Endodermal cell (in vitro differentiated cells): ENCODE measurements at regions not wholly inside any gene's neighbourhood (a gene's known extent, or its start where the extent isn't known, plus 50 kb on each side); places are given as distances from the start of the nearest gene placed in this dataset.

Experiments used
- DNase-seq: peaks from one replicate; pipeline ENCODE4 v3.0.0-alpha.2; 2017
- H3K27ac ChIP-seq: 2 replicates; pipeline ENCODE4 v1.5.1; 2013; ENCODE audit warnings: mild to moderate bottlenecking, low read depth, low read length, moderate library complexity
- H3K27me3 ChIP-seq: 2 replicates; pipeline ENCODE4 v1.6.1; 2013; ENCODE audit warnings: mild to moderate bottlenecking, low read length, moderate library complexity; ENCODE audit not compliant: insufficient read depth, control insufficient read depth, poor library complexity, severe bottlenecking
- H3K36me3 ChIP-seq: 2 replicates; pipeline ENCODE4 v1.7.0; 2013; ENCODE audit warnings: mild to moderate bottlenecking, low read length, moderate library complexity; ENCODE audit not compliant: control insufficient read depth, insufficient read depth
- H3K4me1 ChIP-seq: one replicate; pipeline ENCODE4 v1.7.0; 2013; ENCODE audit warnings: low read length; ENCODE audit not compliant: control insufficient read depth, insufficient read depth
- H3K4me3 ChIP-seq: 2 replicates; pipeline ENCODE4 v1.5.1; 2013; ENCODE audit warnings: mild to moderate bottlenecking, low read length, moderate library complexity
- H3K9ac ChIP-seq: 2 replicates; pipeline ENCODE4 v1.6.1; 2013; ENCODE audit warnings: mild to moderate bottlenecking, low read length, moderate library complexity; ENCODE audit not compliant: poor library complexity, severe bottlenecking; ENCODE audit errors: extremely low read depth
- H3K9me3 ChIP-seq: 2 replicates; pipeline ENCODE4 v1.6.1; 2013; ENCODE audit warnings: mild to moderate bottlenecking, low read length, moderate library complexity; ENCODE audit not compliant: control insufficient read depth
- H3K27ac Mint-ChIP-seq: 2 replicates; pipeline ENCODE4 v1.8.0; 2020; ENCODE audit warnings: mixed read lengths
- H3K27me3 Mint-ChIP-seq: 2 replicates; pipeline ENCODE4 v1.8.0; 2021; ENCODE audit warnings: mild to moderate bottlenecking, mixed read lengths; ENCODE audit not compliant: insufficient read depth
- H3K36me3 Mint-ChIP-seq: 2 replicates; pipeline ENCODE4 v1.8.0; 2020; ENCODE audit warnings: low read depth, mixed read lengths
- H3K4me1 Mint-ChIP-seq: 2 replicates; pipeline ENCODE4 v1.8.0; 2020; ENCODE audit warnings: mixed read lengths
- H3K4me3 Mint-ChIP-seq: 2 replicates; pipeline ENCODE4 v1.8.0; 2020; ENCODE audit warnings: mild to moderate bottlenecking, moderate library complexity, mixed read lengths
- H3K9me3 Mint-ChIP-seq: 2 replicates; pipeline ENCODE4 v1.8.0; 2020; ENCODE audit warnings: mild to moderate bottlenecking, mixed read lengths
- CTCF ChIP-seq: fragments of 200-600 bp; sonication (generic); conservative IDR thresholded peaks from 2 replicates; pipeline ENCODE4 v1.5.0; 2021; ENCODE audit warnings: antibody characterized with exemption, mild to moderate bottlenecking
- WGBS, 2 experiments: methylation state at CpG; one replicate each; pipeline versions ENCODE4 v1.1.5 to v1.1.7; 2013; ENCODE audit warnings: missing lambda C conversion rate in 2 of 2, mixed read lengths in 1 of 2; ENCODE audit not compliant: insufficient coverage in 1 of 2, insufficient read length in 1 of 2; 5-methylcytosine and 5-hydroxymethylcytosine counted together

GRCh38 chr20:20856306-20856705 lies 143.9 kb upstream of the RALGAPA2 start:
- Histone ChIP-seq H3K9me3 (no peaks in the 10 kb centered on the region), H3K27me3 (peaks cover 20% of the 10 kb centered on the region), H3K4me1 (no peaks in the 10 kb centered on the region), H3K4me3 (no peak overlapping the region), H3K9ac (no peak overlapping the region), H3K36me3 (no peaks in the 10 kb centered on the region), H3K27ac (no peak overlapping the region)
- H3K36me3 Mint-ChIP-seq: peaks cover 2% of the 10 kb centered on the region
- H3K9me3 Mint-ChIP-seq: peaks cover 10% of the 10 kb centered on the region
- TF ChIP-seq CTCF: no peak
- no peaks in the 10 kb centered on the region for H3K4me1 Mint-ChIP-seq
- no peak overlapping the region for H3K4me3 Mint-ChIP-seq
- no peak overlapping the region for H3K27ac Mint-ChIP-seq
- peaks cover 18% of the 10 kb centered on the region for H3K27me3 Mint-ChIP-seq
- DNase-seq: no peak
- 85 to 96% methylated on average over 7 of the region's 7 CpGs for WGBS, 2 experiments

- Mint-ChIP-seq H3K27me3 (peaks cover 2% of the 10 kb centered on the region), H3K27ac (no peak overlapping the region), H3K4me1 (no peaks in the 10 kb centered on the region), H3K36me3 (peaks cover 2% of the 10 kb centered on the region), H3K4me3 (no peak overlapping the region), H3K9me3 (peaks cover 10% of the 10 kb centered on the region)
- H3K4me1 ChIP-seq: no peaks in the 10 kb centered on the region
- no peak overlapping the region for H3K27ac ChIP-seq
- H3K9ac ChIP-seq: no peak overlapping the region
- DNase-seq: no peak
- no peaks in the 10 kb centered on the region for H3K36me3 ChIP-seq
- no peaks in the 10 kb centered on the region for H3K9me3 ChIP-seq
- WGBS, 2 experiments: 67% methylated on average over 1 of the region's 1 CpG; no CpG with 5 or more reads in 1 of the 2 experiments
- no peak for TF ChIP-seq CTCF
- no peak overlapping the region for H3K4me3 ChIP-seq
- H3K27me3 ChIP-seq: no peaks in the 10 kb centered on the region
These were observed 138.9 kb upstream of the RALGAPA2 start for GRCh38 chr20:20851385-20851784.

- H3K9ac ChIP-seq: no peak overlapping the region
- no peak overlapping the region for H3K4me3 ChIP-seq
- H3K27ac Mint-ChIP-seq: no peak overlapping the region
- peaks cover 3% of the 10 kb centered on the region for H3K27me3 Mint-ChIP-seq
- H3K36me3 Mint-ChIP-seq: peaks cover 2% of the 10 kb centered on the region
- no peak for DNase-seq
- H3K27ac ChIP-seq: no peak overlapping the region
- peaks cover 10% of the 10 kb centered on the region for H3K9me3 Mint-ChIP-seq
- H3K36me3 ChIP-seq: no peaks in the 10 kb centered on the region
- no peak overlapping the region for H3K4me3 Mint-ChIP-seq
- H3K9me3 ChIP-seq: no peaks in the 10 kb centered on the region
- no peak for TF ChIP-seq CTCF
- no peaks in the 10 kb centered on the region for H3K27me3 ChIP-seq
- 90 to 94% methylated on average over 1 to 2 of the region's 2 CpGs for WGBS, 2 experiments
- no peaks in the 10 kb centered on the region for H3K4me1 ChIP-seq
- no peaks in the 10 kb centered on the region for H3K4me1 Mint-ChIP-seq
These were observed 138.0 kb upstream of the RALGAPA2 start for GRCh38 chr20:20850407-20850806.
